ELF-1 (cell line): ENCODE measurements at regions not wholly inside any gene's neighbourhood (a gene's known extent, or its start where the extent isn't known, plus 50 kb on each side); places are given as distances from the start of the nearest gene placed in this dataset.

ENCODE experiments used
- DNase-seq: peaks from one replicate; pipeline ENCODE4 v3.0.0-alpha.2; 2016; ENCODE audit warnings: low read depth, low spot score

DNA sequence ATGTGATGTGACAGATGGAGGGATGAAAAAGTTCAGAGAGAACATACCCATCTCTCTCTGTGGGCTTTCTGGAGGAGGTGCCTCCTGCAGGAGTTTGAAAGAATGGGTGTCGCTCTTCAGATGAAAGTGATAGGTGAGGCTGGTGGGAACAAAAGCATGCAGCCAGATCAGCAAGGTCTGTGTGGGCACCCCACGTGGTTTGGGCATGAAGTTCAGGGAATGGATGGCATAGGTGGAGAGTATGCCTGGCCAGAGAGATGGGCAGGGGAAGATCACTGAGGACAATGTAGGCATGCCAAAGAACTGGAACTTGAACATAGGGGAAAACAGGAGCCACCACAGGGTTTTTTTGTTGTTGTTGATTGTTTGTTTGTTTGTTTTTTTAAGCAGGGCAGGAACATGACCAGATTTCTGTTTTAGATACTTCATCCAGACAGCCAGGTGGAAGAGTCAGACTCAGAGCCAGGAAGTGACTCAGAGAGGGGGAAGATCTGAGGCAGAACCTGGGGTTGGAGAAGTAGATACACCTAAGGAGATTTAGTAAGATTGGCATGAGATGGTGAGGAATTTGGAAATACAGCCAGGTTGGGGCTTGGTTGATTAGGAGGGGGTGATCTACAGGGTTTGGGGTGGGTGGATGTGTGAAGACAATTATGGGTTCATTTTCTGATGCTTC, 64.8 kb upstream of the CLSTN2 start:
- DNase-seq = no peak

DNA sequence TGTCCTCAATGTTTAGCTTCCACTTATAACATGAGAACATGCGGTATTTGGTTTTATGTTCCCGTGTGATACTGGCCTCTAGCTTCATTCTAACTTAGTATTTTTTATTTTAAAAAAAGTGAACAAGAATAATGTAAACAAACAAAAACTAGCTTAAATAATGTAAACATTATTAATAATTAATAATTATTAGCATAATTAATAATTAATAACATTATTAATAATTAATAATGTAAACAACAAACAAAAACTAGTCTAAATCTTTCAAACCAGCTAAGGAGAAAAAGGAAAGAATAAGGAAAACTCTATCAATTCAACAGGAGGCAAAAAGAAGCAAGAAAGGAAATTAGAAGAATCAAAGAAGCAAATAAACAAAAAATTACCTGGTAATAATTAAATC, 66.2 kb upstream of the CLSTN2 start:
- DNase-seq = no peak

GRCh38 chr3:139848660-139849059, 86.3 kb upstream of the CLSTN2 start:
- DNase-seq = no peak

DNA sequence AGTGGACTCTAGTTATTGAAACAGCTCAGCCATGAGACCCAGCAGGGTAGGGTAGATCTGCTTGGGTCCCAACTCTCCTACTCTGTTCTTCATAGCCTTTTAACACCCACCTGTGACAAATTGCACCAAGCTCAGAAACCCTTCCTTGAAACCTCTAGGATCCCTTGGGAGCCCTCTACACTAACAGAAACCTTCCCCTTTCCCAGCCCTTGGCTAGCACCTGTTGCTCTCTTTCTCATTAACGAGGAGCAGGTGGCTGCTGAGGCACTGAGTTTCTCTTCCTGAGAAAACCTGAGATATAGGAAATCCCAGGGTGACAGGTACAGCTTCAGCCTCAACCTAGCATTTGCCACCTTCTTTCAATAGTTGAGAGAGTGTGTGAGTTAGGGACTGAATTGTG, 88.3 kb upstream of the CLSTN2 start:
- no peak for DNase-seq

- DNase-seq = no peak
These were observed 95.3 kb upstream of the CLSTN2 start for GRCh38 chr3:139839659-139840058.

GRCh38 chr3:139839014-139839413, 96.0 kb upstream of the CLSTN2 start:
- no peak for DNase-seq

GRCh38 chr3:139838269-139838957, 96.6 kb upstream of the CLSTN2 start:
- DNase-seq = no peak

GRCh38 chr3:139836698-139837464, 98.1 kb upstream of the CLSTN2 start:
- DNase-seq = no peak

DNA sequence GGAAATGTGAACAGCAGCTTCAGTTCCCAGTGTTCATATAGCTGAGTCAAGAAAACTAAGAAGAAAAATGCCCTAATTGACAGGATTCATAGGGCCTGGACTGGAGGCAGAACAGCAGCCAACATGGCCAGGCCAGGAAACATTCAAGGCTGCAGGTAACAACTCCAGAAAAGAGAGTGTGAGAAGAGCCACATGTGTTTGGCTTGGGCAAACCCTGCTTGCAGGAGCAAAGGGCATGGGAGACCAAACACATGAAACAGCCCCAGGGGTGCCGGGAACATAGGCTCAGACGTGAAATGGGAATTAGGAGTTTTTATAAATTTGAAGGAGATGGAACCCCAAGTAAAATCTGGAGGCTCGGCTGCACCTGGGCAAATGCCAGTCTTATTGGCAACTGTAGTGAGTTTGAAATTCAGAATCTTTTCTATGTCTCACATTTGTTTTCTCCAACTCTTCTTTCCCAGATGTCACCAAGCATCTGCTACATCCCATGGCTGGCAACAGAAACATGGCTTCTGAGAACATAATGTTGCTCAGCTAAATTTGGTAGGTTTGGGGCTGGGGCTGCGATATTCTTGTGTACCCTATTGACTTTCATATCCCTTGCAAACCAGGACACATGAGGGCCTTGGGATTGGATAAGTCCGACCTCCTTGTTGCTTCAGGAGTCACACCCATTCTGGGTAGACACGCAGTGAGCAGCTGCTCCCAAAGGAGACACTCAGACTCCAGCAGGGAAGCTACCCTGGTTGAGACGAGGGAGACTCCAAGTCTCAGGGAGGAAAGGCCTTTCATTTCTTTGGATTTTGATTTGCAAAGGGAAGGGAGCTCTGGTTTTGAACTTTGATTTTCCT, 98.9 kb upstream of the CLSTN2 start:
- DNase-seq = no peak

DNA sequence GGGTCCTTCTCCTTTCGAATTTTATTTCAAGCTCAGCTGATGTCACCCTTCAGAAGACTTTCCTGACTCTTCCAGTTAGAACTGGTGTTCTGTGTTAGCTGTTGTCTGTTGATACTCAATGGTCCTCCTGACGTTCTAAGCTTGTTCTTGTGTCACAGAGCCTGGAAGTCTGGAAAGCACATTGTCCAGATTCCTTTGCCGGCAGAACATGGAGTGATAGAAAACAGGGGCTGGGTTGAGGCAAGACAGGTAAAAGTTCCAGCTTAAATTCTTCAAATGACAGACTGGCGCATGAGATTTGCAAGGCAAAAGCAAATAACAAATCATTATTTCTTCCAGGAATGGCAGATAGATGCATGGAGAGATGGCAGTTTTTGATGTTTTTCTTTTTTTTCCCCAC, 102.0 kb upstream of the CLSTN2 start:
- DNase-seq = peak; percentile 63

DNA sequence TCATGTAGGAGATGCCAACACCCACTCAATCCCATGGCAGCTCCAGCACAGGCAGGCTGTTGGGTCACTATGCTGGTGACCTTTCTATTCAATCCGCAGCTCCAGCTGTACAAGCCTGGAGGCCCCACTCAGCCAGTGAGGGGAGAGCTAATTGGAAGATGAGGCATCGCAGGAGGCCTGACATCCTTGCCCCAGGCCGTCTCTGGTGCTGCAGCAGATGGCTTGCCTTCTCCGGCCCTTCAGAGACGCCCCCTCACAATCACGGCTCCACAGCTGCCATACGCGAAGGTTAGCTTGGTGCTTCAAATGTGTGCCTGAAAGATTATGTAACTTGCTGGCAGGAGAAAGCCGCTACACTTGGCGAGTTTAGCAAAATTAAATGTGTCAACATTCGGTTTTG, 104.2 kb upstream of the CLSTN2 start:
- peak; percentile 88 for DNase-seq

DNA sequence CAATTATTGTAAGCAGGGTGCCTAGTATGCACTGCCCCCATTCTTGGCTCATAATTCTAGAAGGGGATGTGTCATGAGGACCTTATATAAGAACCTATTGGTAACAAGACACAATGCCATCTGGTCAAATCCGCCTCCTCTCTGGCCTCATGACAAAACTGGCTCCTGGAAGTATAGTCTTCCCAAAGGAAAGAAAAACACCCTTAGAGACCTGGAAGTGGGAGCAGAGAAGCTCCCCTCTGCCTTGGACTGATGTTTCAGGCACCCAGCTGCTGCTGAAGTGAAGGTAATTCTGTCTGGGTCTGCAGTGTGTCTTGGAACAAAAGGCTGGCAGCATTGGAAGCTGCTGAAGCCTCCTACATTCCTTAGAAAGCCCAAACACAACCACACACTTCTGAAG, 107.2 kb upstream of the CLSTN2 start:
- DNase-seq = peak; percentile 23

DNA sequence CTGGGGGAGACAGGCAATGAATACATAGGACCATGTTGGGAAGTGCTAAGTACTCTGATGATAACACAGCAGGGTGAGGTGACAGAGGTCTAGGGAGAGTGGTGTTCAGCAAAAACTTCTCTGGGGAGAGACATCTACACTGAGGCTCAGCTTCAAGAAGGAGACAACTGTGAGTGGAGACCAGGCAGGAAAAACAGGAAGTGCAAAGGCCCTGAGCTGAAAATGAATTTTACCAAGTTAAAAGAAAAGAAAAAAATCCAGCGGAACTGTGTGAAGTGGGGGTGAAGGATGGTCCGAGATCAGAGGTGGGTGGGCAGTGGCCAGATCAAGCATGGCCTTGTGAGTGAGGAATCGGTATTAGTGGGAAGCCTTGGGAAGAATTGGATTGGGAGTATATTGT, 110.1 kb upstream of the CLSTN2 start:
- DNase-seq = no peak

DNA sequence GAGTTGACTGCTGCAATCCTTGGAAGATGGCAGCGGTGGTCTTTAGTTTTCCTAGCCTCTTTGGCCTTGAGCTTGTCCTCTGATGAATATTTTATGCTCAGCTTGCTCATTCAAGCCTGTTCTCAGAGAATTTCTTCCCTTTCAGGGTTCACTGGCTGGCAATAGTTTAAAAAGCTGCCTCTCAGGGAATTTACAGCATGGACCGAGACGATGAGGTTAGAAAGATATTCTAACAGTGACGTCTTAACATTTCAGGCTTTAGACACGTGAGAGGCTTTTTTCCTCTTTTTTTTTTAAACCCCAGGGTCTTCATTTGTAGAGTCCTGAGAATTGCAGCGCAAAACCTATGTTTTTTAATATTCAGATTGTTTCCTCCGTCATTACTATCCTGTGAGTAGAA, 120.3 kb upstream of the CLSTN2 start:
- no peak for DNase-seq

- no peak for DNase-seq
These were observed 123.7 kb upstream of the CLSTN2 start for GRCh38 chr3:139811331-139811730.

GRCh38 chr3:139808201-139808600, 126.8 kb upstream of the CLSTN2 start:
- no peak for DNase-seq

DNA sequence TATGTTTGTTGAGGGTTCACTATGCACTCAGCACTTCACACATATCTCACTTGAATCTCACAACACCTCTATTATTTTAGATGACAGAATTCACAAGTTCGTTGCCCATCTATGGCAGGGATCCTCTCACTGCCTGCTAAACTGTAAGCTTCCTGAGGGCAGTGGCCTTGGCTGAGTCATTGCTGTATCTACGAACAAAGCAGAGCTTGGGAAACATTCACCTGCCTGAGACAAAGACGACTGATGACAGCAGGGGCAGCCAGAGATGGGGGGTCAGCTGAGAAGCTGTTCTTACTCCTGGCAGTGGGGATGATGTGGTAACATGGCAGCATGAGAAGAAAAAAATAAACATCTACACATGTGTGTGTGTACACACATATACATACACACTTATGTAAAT, 125.5 kb upstream of the NMNAT3 start:
- no peak for DNase-seq

DNA sequence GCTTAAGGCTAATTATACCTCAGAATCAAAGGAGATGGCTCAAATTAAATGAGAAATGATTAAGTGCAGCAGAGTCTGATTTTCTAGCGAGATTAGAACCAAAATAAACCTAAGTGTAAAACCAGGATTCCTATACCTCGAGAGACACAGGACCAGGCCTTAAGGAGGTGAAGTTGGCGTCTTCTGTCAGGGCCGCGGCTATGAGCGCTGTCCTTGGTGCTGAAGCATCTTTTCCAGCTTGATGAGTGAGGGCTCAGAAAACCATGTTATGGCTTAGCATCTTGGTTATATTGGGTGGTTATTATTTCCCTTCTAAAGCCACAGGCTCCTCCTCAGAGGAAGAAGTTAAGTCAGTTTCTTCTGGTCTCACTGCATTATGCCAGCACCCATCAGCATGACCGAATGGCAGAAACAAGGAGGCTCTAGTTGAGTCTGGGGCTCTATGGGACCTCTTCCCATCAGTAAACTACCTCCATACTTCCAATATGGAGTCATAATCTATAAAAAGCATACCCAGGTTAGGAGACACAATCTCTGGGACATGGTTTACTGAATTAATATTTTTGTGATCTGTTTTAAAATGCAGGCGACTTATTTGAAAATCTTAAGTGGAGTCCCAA, 120.1 kb upstream of the NMNAT3 start:
- DNase-seq = peak; percentile 57

DNA sequence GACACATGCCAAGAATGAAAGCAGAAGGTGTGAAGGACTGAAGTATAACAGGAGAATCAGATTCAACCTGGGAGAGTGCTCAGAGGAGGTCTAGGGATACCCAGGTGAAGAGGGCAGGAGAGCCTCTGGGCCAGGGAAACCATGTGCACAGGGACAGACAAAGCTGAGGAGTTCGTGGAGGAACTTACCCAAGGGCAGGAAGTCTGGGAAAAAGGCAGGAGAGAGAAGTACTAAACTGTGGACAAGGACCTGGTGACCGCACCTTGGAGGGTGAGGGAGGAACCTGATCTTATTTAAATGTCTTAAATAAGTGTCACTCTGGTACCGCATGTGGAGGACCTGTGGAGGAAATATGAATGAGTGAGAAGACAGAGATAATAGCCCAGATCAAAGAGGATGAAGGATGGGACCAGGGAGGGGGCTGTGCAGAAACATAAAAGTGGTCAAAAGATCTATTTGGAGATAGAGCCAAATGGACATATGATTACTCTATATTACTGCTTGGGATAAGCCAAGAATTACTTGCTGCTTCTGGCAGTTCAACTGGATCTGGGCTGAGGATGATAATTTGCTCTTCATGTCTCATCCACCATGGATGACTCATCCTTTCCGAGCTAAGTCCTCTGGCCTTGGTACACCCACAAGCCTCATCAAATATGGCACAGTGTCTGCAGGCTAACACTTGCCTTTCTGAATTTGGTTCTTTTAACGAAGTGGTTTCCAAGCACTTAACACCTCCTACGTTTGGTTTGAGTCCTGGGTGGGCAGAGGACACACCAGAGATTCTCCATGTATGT, 116.9 kb upstream of the NMNAT3 start:
- no peak for DNase-seq

DNA sequence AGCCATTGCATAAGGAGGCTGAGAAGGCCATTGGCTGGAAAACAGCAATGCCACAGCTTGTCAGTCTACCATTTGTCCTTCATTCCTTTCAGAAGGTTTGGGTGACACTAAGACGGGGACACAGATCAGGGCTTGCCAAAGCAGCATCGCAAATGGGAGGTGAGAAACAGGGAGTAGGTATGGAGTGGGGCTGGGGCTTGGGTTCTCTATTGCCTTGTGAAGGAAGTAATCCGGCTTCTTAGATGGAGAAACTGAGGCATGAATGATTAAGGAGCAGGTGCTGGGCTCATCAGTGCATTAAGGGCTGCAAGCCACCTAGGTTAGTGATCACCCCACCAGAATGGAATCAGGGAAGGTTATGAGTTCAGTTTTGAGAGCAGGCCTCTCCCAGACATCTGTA, 115.6 kb upstream of the NMNAT3 start:
- DNase-seq = no peak

- no peak for DNase-seq
These were observed 102.8 kb upstream of the NMNAT3 start for GRCh38 chr3:139780593-139780992.
